Astrocyte of the spinal cord (primary cell): ENCODE measurements at regions not wholly inside any gene's neighbourhood (a gene's known extent, or its start where the extent isn't known, plus 50 kb on each side); places are given as distances from the start of the nearest gene placed in this dataset.
"Not testable (repeated sequence)": the region's sequence is repeated elsewhere in the genome, so short reads cannot be mapped to it uniquely, and the experiment has no call there.

Experiments
- DNase-seq: peaks from one replicate; pipeline ENCODE4 v3.0.0; 2011; ENCODE audit warnings: low read depth, low spot score
- H3K4me3 ChIP-seq: 2 replicates; pipeline ENCODE4 v1.5.1; 2011; ENCODE audit warnings: low read depth, mild to moderate bottlenecking, low read length, moderate library complexity
- CTCF ChIP-seq: IDR thresholded peaks from 2 replicates; pipeline ENCODE4 v1.5.1; 2012; ENCODE audit warnings: low read depth, mild to moderate bottlenecking, low read length, inconsistent platforms
- in situ Hi-C: cut with HindIII; loops from 2 replicates; pipeline ENCODE4 v1.10.0; 2017; ENCODE audit warnings: low sequenced_read_pairs

- in situ Hi-C loops, H3K4me3 ChIP-seq, DNase-seq: not testable (repeated sequence)
These were observed 99.1 kb downstream of the TMEM121 start for GRCh38 chr14:105625448-105625847.

GRCh38 chr14:105626111-105626510 is 99.7 kb downstream of the TMEM121 start:
- H3K4me3 ChIP-seq, in situ Hi-C loops, DNase-seq: not testable (repeated sequence)

GRCh38 chr14:105626651-105627050 is 100.3 kb downstream of the TMEM121 start:
- H3K4me3 ChIP-seq, DNase-seq, in situ Hi-C loops: not testable (repeated sequence)

GRCh38 chr14:105627287-105627686 is 100.9 kb downstream of the TMEM121 start:
- in situ Hi-C loops, DNase-seq, H3K4me3 ChIP-seq: not testable (repeated sequence)

- H3K4me3 ChIP-seq, result no peak overlapping the region
- in situ Hi-C loops, result no loop called here
- no peak for DNase-seq
- no peak for TF ChIP-seq CTCF
These were observed 101.3 kb downstream of the TMEM121 start for GRCh38 chr14:105627701-105628100.

- H3K4me3 ChIP-seq, in situ Hi-C loops, DNase-seq: not testable (repeated sequence)
These were observed 101.7 kb downstream of the TMEM121 start for GRCh38 chr14:105628126-105628525.

GRCh38 chr14:105628531-105629067 is 102.2 kb downstream of the TMEM121 start:
- H3K4me3 ChIP-seq, DNase-seq, in situ Hi-C loops: not testable (repeated sequence)

GRCh38 chr14:105629091-105629885 is 102.9 kb downstream of the TMEM121 start:
- DNase-seq, in situ Hi-C loops, H3K4me3 ChIP-seq: not testable (repeated sequence)

GRCh38 chr14:105629886-105630215 is 103.5 kb downstream of the TMEM121 start:
- DNase-seq, result no peak
- no peak for TF ChIP-seq CTCF
- in situ Hi-C loops, result no loop called here
- no peak overlapping the region for H3K4me3 ChIP-seq

- DNase-seq, H3K4me3 ChIP-seq, in situ Hi-C loops: not testable (repeated sequence)
These were observed 104.0 kb downstream of the TMEM121 start for GRCh38 chr14:105630293-105630934.

- in situ Hi-C loops, DNase-seq, H3K4me3 ChIP-seq: not testable (repeated sequence)
These were observed 104.8 kb downstream of the TMEM121 start for GRCh38 chr14:105630935-105631779.
